Neuron (in vitro differentiated cells): ENCODE measurements at regions not wholly inside any gene's neighbourhood (a gene's known extent, or its start where the extent isn't known, plus 50 kb on each side); places are given as distances from the start of the nearest gene placed in this dataset.
"Not testable (repeated sequence)": the region's sequence is repeated elsewhere in the genome, so short reads cannot be mapped to it uniquely, and the experiment has no call there.

Experiments used
- H2AFZ ChIP-seq: one replicate; pipeline ENCODE4 v1.6.1; 2013; ENCODE audit warnings: low read depth, mild to moderate bottlenecking, inconsistent platforms, low read length, moderate library complexity
- H3K27me3 ChIP-seq: one replicate; pipeline ENCODE4 v1.6.1; 2013; ENCODE audit warnings: low read length; ENCODE audit not compliant: insufficient read depth
- H3K36me3 ChIP-seq: one replicate; pipeline ENCODE4 v1.6.1; 2013; ENCODE audit warnings: low read length; ENCODE audit not compliant: insufficient read depth
- H3K4me1 ChIP-seq: one replicate; pipeline ENCODE4 v1.6.1; 2013; ENCODE audit warnings: low read length; ENCODE audit not compliant: insufficient read depth
- H3K4me3 ChIP-seq: 2 replicates; pipeline ENCODE4 v1.5.1; 2013; ENCODE audit warnings: mild to moderate bottlenecking, low read length, moderate library complexity
- H3K9me3 ChIP-seq: one replicate; pipeline ENCODE4 v1.6.1; 2013; ENCODE audit warnings: low read length

DNA sequence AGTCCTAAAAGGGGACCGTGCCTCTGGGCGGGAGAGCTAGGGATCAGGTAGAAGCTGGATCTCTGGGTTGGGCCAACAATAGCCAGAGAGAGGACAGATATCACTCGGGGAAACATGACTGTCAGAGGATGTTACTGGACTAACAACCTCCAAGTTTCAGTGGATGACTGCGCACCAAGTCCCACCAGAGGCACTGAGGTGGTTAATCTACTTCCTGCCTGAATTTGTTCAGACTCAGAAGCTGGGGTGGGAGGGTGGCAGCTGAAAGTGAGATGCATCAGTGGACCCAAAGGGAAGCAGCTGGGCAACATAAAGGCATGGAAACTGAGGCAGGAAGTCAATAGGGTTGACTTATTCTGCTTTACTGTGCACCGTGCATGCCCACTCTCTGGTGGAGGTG, 130.1 kb upstream of the SLC44A1 start:
- Histone ChIP-seq H3K4me3 (no peak overlapping the region), H2AFZ (no peak overlapping the region), H3K4me1 (peaks cover 29% of the 10 kb centered on the region), H3K27me3 (no peaks in the 10 kb centered on the region), H3K9me3 (no peaks in the 10 kb centered on the region), H3K36me3 (no peaks in the 10 kb centered on the region)

DNA sequence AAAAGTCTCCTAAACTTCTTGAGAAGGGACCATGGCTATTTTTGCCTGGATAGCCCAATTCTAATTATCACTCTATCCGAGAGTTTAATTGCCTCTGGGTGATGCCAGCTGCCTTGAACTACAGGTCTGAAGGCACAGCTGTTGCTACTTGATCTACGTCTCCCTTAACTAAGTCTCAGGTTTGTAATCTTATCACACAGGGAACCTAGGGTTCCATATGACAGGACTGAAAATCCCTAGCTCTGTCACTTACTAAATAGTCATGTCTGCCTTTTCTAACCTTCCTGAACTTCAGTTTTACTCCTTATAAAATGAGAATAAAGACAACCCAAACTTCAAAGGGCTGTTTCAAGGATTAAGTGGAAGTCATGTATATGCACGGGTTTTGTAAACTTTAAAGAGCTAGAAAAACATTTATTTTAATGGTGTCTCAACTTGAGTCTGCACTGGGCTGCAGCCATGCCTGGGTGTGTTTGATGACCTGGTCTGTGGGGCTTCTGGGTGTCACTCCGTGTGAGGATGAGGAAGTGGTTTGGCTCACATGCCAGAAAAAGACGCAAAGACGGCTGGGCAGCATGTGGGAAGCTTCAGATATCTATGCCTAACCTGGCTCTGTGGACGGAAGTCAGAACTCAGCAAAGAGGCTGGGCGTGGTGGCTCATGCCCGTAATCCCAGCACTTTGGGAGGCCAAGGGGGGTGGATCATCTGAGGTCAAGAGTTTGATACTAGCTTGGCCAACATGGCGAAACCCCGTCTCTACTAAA, 129.3 kb upstream of the SLC44A1 start:
- Histone ChIP-seq H3K4me3 (no peak overlapping the region), H3K27me3 (no peaks in the 10 kb centered on the region), H3K36me3 (no peaks in the 10 kb centered on the region), H3K4me1 (peaks cover 35% of the 10 kb centered on the region), H2AFZ (no peak overlapping the region), H3K9me3 (no peaks in the 10 kb centered on the region)

DNA sequence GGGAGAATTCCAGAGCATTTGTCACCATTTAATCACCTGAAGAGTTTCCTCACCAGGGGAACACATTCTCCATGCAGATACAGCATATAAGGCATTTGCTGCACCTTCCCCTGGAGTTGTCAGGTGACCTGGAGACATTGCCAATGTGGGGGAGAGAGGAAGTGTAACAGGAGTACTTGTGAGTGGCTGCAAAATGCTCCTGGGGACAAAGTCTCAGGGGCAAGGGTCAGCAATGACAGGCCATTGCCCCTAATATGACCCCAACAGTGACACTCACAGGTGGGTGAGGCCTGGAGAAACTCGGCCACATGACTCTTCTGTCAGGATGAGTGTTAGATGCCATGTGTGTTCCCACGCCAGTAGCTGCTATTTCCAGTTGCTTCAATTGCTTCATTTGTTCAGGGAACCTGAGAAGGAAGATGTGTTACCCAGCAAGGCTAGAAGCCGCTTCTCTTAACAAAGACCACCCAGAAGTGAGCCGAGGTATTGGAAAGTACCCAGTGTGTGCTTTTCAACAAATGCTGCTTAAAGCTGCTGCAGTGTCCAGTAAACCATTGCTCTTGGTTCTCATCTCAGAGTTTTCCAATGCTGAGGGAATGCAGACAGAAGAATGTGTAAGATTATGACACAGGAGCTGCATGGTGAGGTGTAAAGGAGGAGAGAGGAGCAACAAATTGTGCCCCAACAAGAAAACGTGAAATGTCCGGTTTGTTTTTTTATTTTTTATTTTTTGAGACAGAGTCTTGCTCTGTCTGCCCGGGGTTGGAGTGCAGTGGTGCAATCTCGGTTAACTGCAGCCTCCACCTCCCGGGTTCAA, 128.2 kb upstream of the SLC44A1 start:
- peaks cover 41% of the 10 kb centered on the region for H3K4me1 ChIP-seq
- no peaks in the 10 kb centered on the region for H3K36me3 ChIP-seq
- H3K27me3 ChIP-seq = no peaks in the 10 kb centered on the region
- no peak overlapping the region for H2AFZ ChIP-seq
- no peak overlapping the region for H3K4me3 ChIP-seq
- no peaks in the 10 kb centered on the region for H3K9me3 ChIP-seq

DNA sequence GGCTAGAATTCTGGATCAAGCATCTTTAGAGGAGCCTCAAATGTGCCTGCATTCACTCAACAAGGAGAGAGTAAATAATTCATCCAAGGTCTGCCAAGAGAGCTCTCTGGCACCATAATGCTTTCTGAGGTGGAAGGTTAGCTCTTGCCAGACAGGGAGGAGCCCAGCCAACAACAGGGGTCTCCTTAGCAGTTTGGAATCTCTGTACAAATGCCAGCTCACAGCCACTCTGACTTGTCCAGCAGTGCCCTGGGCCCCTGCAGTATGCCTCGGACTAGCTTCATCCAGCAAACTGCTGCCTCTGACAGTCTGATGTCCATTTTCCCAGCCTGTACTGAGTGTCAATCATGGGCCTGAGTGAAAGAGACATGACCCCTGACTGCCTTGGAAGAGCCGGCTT, 127.2 kb upstream of the SLC44A1 start:
- Histone ChIP-seq H3K9me3 (no peaks in the 10 kb centered on the region), H3K4me3 (no peak overlapping the region), H3K4me1 (peaks cover 41% of the 10 kb centered on the region), H2AFZ (no peak overlapping the region), H3K27me3 (no peaks in the 10 kb centered on the region), H3K36me3 (no peaks in the 10 kb centered on the region)

DNA sequence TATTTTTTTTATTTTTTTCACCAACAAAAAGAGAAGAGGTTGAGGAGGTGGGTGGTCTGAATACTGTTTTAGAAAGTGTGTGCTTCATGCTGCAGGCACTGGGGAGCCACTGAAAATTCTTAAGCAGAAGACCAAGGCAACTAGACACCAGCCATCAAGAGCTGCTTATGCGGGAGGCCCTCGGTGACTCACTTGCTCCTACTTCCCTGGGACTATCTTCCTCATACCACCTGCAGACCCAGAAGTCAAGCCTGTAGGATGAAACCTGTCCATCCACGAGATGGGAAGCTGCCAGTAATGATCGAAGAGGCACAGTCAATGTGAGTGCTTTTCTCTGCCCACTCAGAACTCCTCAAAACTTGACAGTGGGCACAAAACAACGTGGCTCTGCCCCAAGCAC, 125.8 kb upstream of the SLC44A1 start:
- Histone ChIP-seq H3K4me3 (peak overlapping the region; percentile 14), H3K27me3 (no peaks in the 10 kb centered on the region), H2AFZ (no peak overlapping the region), H3K9me3 (no peaks in the 10 kb centered on the region), H3K4me1 (peaks cover 41% of the 10 kb centered on the region), H3K36me3 (no peaks in the 10 kb centered on the region)

DNA sequence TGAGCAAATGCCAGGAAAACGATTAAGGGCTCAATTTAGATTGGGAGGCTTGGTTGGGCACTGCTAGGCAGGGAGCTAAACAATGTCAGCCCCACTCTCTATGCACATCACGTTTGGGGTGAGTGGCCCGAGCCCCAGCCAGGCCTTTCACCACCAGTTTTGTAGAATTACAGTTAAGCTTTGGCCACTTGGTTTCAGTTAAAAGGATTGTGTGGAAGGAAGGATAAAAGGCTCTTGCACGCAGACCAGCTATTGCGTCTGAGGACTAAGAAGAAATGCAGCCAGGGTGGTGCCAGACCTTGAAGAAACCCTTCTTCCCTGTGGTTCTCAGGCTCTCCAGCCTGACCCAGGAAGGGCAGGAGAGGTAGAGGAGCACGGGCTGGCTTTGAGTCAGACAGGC, 125.3 kb upstream of the SLC44A1 start:
- Histone ChIP-seq H2AFZ (no peak overlapping the region), H3K36me3 (no peaks in the 10 kb centered on the region), H3K4me1 (peaks cover 41% of the 10 kb centered on the region), H3K4me3 (peak overlapping the region; percentile 14), H3K9me3 (no peaks in the 10 kb centered on the region), H3K27me3 (no peaks in the 10 kb centered on the region)

DNA sequence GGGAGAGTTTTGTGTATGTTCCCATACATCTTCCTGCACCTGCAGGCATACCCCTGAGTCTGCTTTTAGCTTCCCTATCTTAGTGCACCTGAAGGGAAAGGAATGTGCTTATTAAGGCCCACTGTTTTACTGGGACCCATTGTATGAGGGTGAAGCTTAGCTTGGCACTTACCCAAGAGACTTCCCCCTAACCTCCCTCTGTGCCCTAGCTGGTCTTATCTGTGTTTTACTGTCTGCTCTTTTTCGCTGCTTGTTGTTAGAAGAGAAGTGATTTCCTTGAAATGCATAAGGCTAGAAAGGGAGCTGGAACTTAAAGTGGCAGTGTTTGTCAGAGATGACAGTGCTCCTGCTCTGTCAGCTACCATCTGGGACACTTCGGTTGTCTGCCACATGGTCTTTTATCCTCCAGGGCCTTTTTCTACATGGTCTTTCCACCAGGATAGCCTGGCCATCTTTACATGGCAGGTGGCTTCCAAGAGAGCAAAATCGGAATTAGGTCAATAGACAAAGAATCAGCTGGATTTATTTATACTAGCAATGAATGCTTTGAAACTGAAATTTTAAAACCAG, 122.5 kb upstream of the SLC44A1 start:
- no peak overlapping the region for H3K4me3 ChIP-seq

DNA sequence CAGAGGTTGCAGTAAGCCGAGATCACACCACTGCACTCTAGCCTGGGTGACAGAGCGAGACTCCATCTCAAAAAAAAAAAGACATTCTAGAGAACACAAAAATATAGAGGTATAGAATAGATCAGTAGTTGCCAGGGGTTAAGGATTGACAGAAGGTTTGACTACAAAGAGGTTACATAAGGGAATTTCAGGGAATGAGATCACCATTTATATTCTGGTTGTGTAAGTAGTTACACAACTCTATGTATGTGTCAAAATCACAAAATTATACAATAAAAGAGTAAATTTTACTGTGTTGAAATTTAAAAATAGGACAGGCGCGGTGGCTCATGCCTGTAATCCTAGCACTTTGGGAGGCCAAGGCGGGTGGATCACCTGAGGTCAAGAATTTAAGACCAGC, 119.9 kb upstream of the SLC44A1 start:
- H3K4me3 ChIP-seq, H3K36me3 ChIP-seq, H3K27me3 ChIP-seq, H2AFZ ChIP-seq, H3K9me3 ChIP-seq: not testable (repeated sequence)
- peaks cover 18% of the 10 kb centered on the region for H3K4me1 ChIP-seq

More for the DNA sequence above, 122.5 kb upstream of the SLC44A1 start:
- Histone ChIP-seq H3K36me3 (no peaks in the 10 kb centered on the region), H3K4me1 (peaks cover 37% of the 10 kb centered on the region), H3K9me3 (no peaks in the 10 kb centered on the region), H3K27me3 (no peaks in the 10 kb centered on the region), H2AFZ (no peak overlapping the region)

DNA sequence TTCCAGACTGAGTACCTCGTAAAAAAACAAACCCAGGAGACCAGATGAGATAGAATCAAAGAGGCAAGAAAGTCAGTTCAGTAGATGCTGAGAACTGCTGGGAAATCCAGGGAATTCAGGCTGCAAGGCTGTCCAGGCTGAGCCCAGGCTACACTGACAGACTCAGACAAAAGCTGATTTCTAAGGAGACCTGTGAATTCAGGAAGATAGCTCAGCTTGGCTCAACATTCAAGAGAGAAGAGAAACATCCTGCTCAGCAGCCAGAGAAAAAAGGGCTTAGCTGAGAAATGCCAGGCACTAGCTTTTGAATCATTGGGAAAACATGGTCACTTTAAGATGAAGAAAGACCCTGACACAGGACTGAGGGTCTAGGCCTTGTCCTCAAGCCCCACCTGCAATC, 118.2 kb upstream of the SLC44A1 start:
- Histone ChIP-seq H3K9me3 (no peaks in the 10 kb centered on the region), H3K4me3 (no peak overlapping the region), H3K4me1 (peaks cover 8% of the 10 kb centered on the region), H3K36me3 (no peaks in the 10 kb centered on the region), H2AFZ (peak overlapping the region; percentile 83), H3K27me3 (no peaks in the 10 kb centered on the region)

DNA sequence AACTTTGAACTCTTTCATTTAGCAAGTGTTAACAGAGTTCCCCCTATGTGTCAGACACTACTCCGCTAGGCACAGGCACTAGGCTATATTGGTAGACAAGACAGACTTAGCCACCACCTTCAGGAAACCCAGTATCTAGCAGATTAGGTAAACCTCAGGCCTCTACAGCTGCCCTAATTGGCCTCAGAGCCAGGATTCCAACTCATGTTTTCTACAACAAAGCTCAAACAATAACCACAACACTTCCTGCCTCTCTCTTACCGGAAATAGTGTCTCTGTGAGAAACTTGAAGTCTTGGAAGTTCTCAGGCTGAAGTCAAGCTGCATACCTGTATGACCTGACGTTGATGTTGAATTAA, 116.6 kb upstream of the SLC44A1 start:
- H3K4me1 ChIP-seq = peaks cover 8% of the 10 kb centered on the region
- no peaks in the 10 kb centered on the region for H3K27me3 ChIP-seq
- H3K4me3 ChIP-seq = no peak overlapping the region
- no peak overlapping the region for H2AFZ ChIP-seq
- no peaks in the 10 kb centered on the region for H3K36me3 ChIP-seq
- no peaks in the 10 kb centered on the region for H3K9me3 ChIP-seq

DNA sequence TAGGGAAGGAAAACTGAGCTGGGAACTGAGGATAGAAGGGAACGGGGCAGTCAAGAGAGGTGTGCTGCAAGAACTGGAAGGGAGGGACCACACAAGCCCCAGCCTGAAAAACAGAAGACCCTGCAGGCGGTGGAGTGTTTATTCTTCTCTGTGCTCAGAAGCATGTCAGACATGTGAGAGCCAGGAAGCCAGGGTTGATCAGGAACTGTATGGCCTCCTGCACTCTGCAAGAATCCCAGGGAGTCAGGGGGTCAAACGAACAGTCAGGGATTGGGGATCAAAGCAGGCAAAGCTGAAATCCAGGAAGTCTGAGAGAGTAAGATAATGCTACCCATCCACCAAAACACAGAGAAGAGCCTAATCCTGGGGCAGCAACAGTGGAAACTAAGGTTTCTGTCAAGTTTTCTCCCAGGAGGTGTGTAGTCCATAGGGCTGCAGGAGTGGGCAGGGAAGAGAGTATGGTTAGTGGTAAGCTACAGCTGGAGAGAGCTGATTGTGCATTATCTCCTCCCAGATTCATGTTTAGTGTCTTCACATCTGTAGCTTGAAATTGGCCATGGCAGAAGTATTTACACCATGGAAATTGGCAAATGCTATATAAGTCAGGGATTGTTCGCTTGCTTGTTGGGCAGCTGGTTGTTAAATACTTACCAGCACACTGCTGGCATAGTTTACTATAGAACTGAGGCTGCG, 115.4 kb upstream of the SLC44A1 start:
- no peaks in the 10 kb centered on the region for H3K27me3 ChIP-seq
- no peak overlapping the region for H2AFZ ChIP-seq

DNA sequence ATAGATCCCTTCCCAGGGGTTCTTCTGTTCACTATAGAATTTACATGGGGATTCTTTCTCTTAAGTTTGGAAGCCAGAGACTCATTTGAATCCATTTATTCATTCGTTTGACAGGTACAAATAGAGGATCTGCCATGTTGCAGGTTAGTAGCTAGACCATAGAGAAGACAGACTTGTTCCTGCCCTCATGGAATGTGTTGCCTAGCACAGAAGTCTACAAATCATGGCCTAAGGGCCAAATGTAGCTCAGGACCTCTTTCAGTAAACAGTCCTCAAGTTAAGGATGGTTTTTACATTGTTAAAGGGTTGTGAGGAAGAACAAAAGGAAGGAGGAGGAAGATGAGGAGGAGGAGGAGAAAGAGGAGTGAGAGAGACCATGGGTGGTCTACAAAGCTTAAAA, 114.7 kb upstream of the SLC44A1 start:
- no peak overlapping the region for H2AFZ ChIP-seq
- H3K4me1 ChIP-seq = peaks cover 8% of the 10 kb centered on the region
- no peaks in the 10 kb centered on the region for H3K9me3 ChIP-seq
- no peaks in the 10 kb centered on the region for H3K27me3 ChIP-seq
- H3K4me3 ChIP-seq = no peak overlapping the region
- H3K36me3 ChIP-seq = no peaks in the 10 kb centered on the region

More for the DNA sequence above, 115.4 kb upstream of the SLC44A1 start:
- Histone ChIP-seq H3K36me3 (no peaks in the 10 kb centered on the region), H3K9me3 (no peaks in the 10 kb centered on the region), H3K4me1 (peaks cover 8% of the 10 kb centered on the region), H3K4me3 (no peak overlapping the region)

DNA sequence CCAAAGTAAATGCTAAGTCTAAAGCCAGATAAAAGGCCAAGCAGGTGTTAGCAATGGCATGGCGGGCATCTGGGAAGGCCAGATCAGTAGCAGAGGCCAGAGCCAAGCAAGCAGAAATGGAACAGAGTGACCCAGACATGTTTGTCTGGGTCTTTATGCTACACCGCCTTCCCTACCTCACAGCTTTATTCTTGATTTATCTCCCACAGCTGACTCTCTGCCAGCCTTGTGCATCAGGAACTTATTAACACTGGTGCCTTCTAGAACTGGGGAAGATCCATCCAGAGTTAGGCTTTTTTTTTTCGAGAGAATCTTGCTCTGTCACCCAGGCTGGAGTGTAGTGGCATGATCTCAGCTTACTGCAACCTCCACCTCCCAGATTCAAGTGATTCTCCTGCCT, 112.5 kb upstream of the SLC44A1 start:
- no peaks in the 10 kb centered on the region for H3K36me3 ChIP-seq
- no peaks in the 10 kb centered on the region for H3K9me3 ChIP-seq
- H3K27me3 ChIP-seq = no peaks in the 10 kb centered on the region
- H3K4me1 ChIP-seq = no peaks in the 10 kb centered on the region
- H2AFZ ChIP-seq = no peak overlapping the region
- H3K4me3 ChIP-seq = no peak overlapping the region
